Liver (tissue), 3 donors: ENCODE measurements at regions not wholly inside any gene's neighbourhood (a gene's known extent, or its start where the extent isn't known, plus 50 kb on each side); places are given as distances from the start of the nearest gene placed in this dataset.

Experiments
- CTCF ChIP-seq: fragments of 150-350 bp; IDR thresholded peaks from 2 replicates; pipeline ENCODE4 v1.5.1; 2017; ENCODE audit warnings: improper control_type of control experiment, low read depth, low read length; ENCODE audit not compliant: missing input control
- RAD21 ChIP-seq, 2 donors: IDR thresholded peaks; 2 replicates each; pipeline ENCODE4 v1.6.1; 2016; ENCODE audit warnings: antibody characterized with exemption in 2 of 2, mild to moderate bottlenecking in 2 of 2
- REST ChIP-seq: IDR thresholded peaks from 2 replicates; pipeline ENCODE4 v1.6.1; 2016; ENCODE audit warnings: antibody characterized with exemption, mild to moderate bottlenecking
- SP1 ChIP-seq: IDR thresholded peaks from 2 replicates; pipeline ENCODE4 v1.6.1; 2018; ENCODE audit warnings: antibody characterized with exemption, mild to moderate bottlenecking
- TAF1 ChIP-seq: conservative IDR thresholded peaks from 2 replicates; pipeline ENCODE4 v1.6.1; 2016; ENCODE audit warnings: antibody characterized with exemption, mild to moderate bottlenecking
- donor health status: healthy.
- donor health status: healthy.

GRCh38 chr1:98342566-98342965 is 319.0 kb upstream of the SNX7 start:
- TF ChIP-seq TAF1 (no peak), CTCF (no peak), REST (no peak), SP1 (no peak), RAD21 (IDR thresholded peaks at IDR 0.05) (no peak)
